SJCRH30 (cell line): ENCODE measurements at regions not wholly inside any gene's neighbourhood (a gene's known extent, or its start where the extent isn't known, plus 50 kb on each side); places are given as distances from the start of the nearest gene placed in this dataset.

Experiments
- DNase-seq, 2 experiments: peaks; one replicate each; pipeline ENCODE4 v3.0.0-alpha.2; 2015 to 2020
- H3K27ac ChIP-seq: fragments of 250-450 bp; sonication (Bioruptor Pico); 2 replicates; pipeline ENCODE4 v1.5.1; 2020; ENCODE audit warnings: mild to moderate bottlenecking, moderate library complexity
- H3K27me3 ChIP-seq: fragments of 250-450 bp; sonication (Bioruptor Pico); 2 replicates; pipeline ENCODE4 v1.5.1; 2020; ENCODE audit warnings: mild to moderate bottlenecking, moderate library complexity
- H3K36me3 ChIP-seq: fragments of 250-450 bp; sonication (Bioruptor Pico); 2 replicates; pipeline ENCODE4 v1.5.1; 2020; ENCODE audit warnings: mild to moderate bottlenecking, moderate library complexity
- H3K4me1 ChIP-seq: fragments of 250-450 bp; sonication (Bioruptor Pico); 2 replicates; pipeline ENCODE4 v1.5.1; 2020; ENCODE audit warnings: mild to moderate bottlenecking, moderate library complexity
- H3K4me3 ChIP-seq: fragments of 250-450 bp; sonication (Bioruptor Pico); 2 replicates; pipeline ENCODE4 v1.5.1; 2020; ENCODE audit warnings: mild to moderate bottlenecking, moderate library complexity
- H3K9me3 ChIP-seq: fragments of 250-450 bp; sonication (Bioruptor Pico); replicated peaks from 2 replicates; pipeline ENCODE4 v1.5.1; 2020; ENCODE audit warnings: mild to moderate bottlenecking, moderate library complexity

DNA sequence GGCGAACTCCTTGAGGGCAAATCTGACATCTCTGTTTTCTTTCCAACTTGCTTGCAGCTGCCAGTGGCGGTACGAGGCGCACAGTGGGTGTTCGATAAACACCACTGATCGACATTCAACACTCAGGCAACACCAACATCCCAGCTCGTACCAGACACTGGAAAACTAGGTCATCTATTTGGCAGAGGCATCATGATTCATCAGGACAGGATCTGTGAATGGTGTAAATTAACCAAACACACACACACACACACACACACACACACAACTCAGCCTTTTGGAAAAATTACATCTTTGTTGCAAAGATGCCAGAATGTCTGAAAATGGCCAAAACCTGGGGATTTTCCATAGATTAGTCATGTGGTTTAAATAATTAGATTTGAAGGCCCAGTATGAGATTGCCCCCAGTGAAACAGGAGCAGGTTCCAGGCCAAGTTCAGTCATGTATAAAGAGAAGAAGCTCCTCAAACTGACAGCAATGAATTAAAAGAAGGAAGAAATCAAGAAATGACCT, 150.5 kb upstream of the NCKAP5 start:
- H3K27ac ChIP-seq, result no peak overlapping the region

DNA sequence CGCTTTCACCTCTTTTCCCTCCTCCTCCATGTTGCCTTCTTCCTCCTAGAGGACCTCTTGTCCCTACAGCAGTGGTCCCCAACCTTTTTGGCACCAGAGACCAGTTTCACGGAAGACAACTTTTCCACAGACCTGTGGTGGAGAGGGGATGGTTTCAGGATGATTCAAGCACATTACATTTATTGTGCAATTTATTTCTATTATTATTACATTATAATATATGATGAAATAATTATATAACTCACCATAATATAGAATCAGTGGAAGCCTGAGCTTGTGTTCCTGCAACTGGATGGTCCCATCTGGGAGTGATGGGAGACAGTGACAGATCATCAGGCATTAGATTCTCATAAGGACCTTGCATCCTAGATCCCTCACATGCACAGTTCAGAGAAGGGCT, 152.2 kb upstream of the NCKAP5 start:
- no peaks in the 10 kb centered on the region for H3K4me1 ChIP-seq
- H3K27me3 ChIP-seq, result no peaks in the 10 kb centered on the region
- no peaks in the 10 kb centered on the region for H3K36me3 ChIP-seq
- H3K27ac ChIP-seq, result no peak overlapping the region
- no peaks in the 10 kb centered on the region for H3K9me3 ChIP-seq
- H3K4me3 ChIP-seq, result no peak overlapping the region
- DNase-seq, result no peak

More for the DNA sequence above, 150.5 kb upstream of the NCKAP5 start:
- Histone ChIP-seq H3K4me1 (no peaks in the 10 kb centered on the region), H3K4me3 (no peak overlapping the region), H3K9me3 (no peaks in the 10 kb centered on the region), H3K27me3 (no peaks in the 10 kb centered on the region), H3K36me3 (no peaks in the 10 kb centered on the region)
- no peak for DNase-seq

DNA sequence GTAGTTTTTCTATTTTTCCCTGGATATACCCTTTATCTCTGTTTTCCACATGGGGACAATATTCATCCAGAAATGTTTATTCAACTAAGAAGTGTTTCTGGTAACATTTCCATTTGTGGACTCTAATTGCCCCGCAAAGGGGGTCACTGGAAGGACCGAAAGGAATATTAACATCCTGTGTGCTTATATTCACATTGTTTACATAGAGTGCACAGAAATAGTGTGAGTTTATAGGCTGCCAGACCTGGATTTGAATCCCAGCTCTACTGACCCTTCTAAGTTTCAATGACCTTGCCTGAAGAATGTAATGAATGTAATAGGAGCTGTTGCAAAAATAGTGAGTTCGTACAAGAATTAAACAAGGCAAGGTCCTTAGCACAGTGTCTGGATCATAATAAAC, 152.9 kb upstream of the NCKAP5 start:
- no peak overlapping the region for H3K27ac ChIP-seq
- no peaks in the 10 kb centered on the region for H3K36me3 ChIP-seq
- no peaks in the 10 kb centered on the region for H3K27me3 ChIP-seq
- H3K9me3 ChIP-seq, result no peaks in the 10 kb centered on the region
- DNase-seq, result no peak
- no peak overlapping the region for H3K4me3 ChIP-seq
- no peaks in the 10 kb centered on the region for H3K4me1 ChIP-seq

DNA sequence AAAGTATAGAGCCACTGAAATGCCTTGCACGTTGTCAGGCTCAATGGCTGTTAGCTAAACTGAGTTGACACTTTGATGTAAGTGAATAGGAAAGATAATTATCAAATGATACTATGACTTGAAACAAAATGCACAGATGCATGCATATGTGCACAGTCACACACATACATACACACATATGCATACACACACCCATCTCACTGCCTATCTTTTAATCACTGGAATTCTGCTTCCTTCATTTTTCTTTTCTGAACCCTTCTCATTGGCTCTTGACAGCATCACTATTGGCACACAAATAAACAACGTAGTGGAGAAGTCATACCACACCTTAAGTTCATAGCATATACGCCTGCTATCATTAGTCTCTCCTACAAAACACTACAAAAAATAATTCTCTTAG, 154.9 kb upstream of the NCKAP5 start:
- no peaks in the 10 kb centered on the region for H3K4me1 ChIP-seq
- H3K4me3 ChIP-seq, result no peak overlapping the region
- H3K27me3 ChIP-seq, result no peaks in the 10 kb centered on the region
- no peaks in the 10 kb centered on the region for H3K9me3 ChIP-seq
- no peaks in the 10 kb centered on the region for H3K36me3 ChIP-seq
- no peak overlapping the region for H3K27ac ChIP-seq
- DNase-seq, result no peak

DNA sequence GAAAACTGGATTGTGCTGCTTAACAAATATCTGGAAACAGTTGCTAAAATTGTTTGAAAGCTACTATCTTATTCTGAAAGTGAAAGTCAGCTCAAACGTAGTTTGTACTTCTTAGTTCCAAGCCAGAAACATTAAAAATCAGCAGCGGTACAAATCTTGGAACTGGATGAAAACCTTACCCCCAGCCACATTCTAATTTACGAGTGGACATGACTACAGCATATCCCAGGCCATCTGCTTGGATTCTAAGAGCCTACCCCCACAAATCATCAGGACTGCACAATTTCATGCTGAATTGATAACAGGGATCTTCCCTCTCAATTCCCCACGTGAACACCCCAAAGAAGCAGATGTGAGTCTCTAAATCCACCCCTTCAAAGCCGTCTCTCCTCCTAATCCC, 158.7 kb upstream of the NCKAP5 start:
- Histone ChIP-seq H3K27me3 (no peaks in the 10 kb centered on the region), H3K27ac (no peak overlapping the region), H3K4me3 (no peak overlapping the region), H3K4me1 (no peaks in the 10 kb centered on the region), H3K36me3 (no peaks in the 10 kb centered on the region), H3K9me3 (no peaks in the 10 kb centered on the region)
- DNase-seq, result no peak

DNA sequence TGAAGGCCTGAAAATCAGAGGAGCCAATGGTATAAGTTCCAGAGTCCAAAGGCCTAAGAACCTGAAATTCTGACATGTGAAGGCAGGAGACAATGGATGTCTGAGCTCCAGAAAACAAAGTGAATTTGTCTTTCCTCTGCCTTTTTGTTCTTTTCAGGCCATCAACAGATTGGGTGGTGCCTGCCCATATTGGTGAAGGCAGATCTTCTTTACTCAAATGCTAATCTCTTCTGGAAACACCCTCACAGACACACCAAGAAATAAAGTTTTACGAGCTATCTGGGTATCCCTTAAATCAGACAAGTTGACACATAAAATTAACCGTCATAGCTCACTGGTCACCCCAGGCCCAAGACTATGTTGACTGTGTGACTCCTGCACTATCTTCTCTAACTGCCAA, 163.8 kb upstream of the NCKAP5 start:
- Histone ChIP-seq H3K9me3 (no peaks in the 10 kb centered on the region), H3K27me3 (no peaks in the 10 kb centered on the region), H3K27ac (no peak overlapping the region), H3K4me1 (no peaks in the 10 kb centered on the region), H3K36me3 (no peaks in the 10 kb centered on the region), H3K4me3 (no peak overlapping the region)
- no peak for DNase-seq

DNA sequence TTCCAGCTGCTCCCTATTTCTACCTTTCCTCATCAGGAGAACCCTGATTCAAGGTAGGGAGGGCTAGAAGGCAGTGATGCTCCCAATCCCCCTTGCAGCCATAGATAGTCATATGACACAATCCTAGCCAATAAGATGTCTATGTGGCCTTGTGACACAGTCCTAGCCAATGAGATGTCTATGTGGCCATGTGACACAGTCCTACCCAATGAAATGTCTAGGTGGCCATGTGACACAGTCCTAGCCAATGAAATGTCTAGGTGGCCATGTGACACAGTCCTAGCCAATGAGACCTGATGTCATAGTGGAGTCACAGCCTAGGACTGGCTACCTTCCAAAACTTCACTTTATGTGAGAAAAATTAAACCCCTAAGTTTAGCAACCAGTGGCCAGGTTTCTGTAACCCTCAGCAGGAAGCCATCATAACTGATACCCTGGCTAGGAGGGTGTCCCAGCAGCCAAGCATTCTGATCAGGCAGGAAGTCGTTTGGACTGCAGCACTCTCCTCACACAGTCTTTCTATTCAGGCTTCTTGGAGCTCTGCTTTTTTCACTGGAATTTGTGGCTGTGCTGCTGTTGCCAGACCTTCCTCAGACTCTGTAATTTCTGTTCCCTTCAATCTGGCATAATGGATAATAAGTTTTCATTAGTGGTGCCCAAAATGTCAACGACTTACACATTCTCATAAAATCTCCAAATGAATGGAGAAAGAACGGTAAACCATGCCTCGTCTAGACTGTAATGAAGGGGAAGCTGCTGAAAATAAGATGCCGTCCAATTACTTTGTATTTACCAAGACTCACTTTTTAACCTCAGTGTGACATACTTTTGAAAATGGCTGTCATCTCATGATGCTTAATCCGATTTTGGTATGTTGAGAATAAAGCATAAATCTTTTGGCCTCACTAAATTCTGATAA, 165.0 kb upstream of the NCKAP5 start:
- H3K4me3 ChIP-seq, result no peak overlapping the region
- H3K4me1 ChIP-seq, result no peaks in the 10 kb centered on the region
- H3K9me3 ChIP-seq, result no peaks in the 10 kb centered on the region
- no peak for DNase-seq
- no peak overlapping the region for H3K27ac ChIP-seq
- H3K27me3 ChIP-seq, result no peaks in the 10 kb centered on the region
- no peaks in the 10 kb centered on the region for H3K36me3 ChIP-seq

DNA sequence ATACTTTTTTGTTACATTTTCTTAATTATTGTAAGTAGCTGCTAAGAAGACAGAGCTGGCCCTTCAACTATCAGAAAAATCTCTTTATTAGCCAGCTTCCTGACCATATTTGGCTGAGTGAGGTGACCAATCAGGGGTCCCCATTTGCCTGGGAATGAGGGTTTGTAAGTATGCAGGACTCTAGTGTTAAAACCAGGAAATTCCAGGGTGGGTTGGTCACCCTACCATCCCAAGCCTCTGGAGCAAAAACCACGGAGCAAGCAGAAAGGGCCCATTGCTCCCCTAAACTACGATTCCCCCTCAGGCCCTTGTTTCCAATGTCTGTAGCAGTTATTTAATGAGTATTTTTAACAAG, 165.6 kb upstream of the NCKAP5 start:
- no peaks in the 10 kb centered on the region for H3K27me3 ChIP-seq
- H3K4me1 ChIP-seq, result no peaks in the 10 kb centered on the region
- H3K4me3 ChIP-seq, result no peak overlapping the region
- DNase-seq, result no peak
- no peak overlapping the region for H3K27ac ChIP-seq
- H3K9me3 ChIP-seq, result no peaks in the 10 kb centered on the region
- H3K36me3 ChIP-seq, result no peaks in the 10 kb centered on the region

DNA sequence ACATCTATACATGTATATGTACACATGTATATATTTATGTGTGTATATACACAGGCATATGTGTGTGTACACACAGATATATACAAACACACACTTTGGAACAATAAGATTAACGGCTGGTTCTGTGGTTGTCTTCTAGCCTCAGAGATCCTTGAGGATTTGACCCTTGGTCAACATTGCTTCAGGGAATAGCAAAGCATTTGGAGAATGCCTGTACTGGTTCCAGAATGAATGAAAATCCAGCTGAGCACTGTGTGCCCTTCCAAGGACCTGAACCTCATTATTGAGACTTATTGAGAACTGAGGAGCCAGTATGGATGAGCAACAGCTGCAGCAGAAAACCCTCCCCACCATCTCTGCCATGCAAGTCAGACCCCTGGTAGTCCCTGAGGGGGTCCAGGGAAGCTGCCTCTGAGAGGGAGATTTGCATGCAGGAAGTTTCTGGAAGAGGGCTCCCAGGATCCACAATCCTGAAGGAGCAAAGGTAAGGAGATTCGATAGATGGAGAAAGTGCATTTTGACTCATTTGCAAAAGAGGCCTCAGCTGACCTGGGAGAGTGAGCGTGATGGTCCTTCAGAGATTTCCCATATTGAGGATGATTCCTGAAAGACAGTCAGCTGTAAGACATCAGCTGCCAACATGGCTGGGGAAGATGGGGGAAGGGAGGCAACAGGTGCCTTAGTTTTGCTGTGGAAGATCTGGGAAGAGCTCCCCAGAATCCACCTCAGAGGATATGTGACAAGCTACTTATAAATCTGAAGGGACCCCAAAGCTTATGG, 166.6 kb upstream of the NCKAP5 start:
- H3K4me1 ChIP-seq, result no peaks in the 10 kb centered on the region
- H3K4me3 ChIP-seq, result no peak overlapping the region
- no peak overlapping the region for H3K27ac ChIP-seq
- H3K9me3 ChIP-seq, result no peaks in the 10 kb centered on the region
- no peaks in the 10 kb centered on the region for H3K36me3 ChIP-seq
- DNase-seq, result no peak
- no peaks in the 10 kb centered on the region for H3K27me3 ChIP-seq

DNA sequence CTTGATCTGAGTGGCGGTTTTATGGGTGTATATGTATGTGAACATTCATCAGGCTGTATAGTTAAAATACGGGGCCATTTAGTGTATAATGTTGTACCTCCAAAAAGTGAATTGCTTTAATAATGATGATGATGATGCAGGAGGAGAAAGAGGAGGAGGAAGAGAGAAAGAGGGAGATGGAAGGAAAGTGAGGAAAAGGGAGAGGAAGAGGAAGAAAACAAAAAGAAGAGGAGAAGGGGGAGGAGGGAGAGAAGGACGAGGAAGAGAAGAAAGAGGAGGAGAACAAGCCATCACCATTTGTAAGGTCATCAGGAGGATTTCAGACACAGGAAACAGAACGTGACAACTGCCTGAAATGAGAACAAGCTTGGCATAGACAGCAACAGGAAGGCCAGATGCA, 168.4 kb upstream of the NCKAP5 start:
- Histone ChIP-seq H3K27me3 (no peaks in the 10 kb centered on the region), H3K4me1 (no peaks in the 10 kb centered on the region), H3K36me3 (no peaks in the 10 kb centered on the region), H3K4me3 (no peak overlapping the region), H3K9me3 (no peaks in the 10 kb centered on the region), H3K27ac (no peak overlapping the region)
- no peak for DNase-seq

DNA sequence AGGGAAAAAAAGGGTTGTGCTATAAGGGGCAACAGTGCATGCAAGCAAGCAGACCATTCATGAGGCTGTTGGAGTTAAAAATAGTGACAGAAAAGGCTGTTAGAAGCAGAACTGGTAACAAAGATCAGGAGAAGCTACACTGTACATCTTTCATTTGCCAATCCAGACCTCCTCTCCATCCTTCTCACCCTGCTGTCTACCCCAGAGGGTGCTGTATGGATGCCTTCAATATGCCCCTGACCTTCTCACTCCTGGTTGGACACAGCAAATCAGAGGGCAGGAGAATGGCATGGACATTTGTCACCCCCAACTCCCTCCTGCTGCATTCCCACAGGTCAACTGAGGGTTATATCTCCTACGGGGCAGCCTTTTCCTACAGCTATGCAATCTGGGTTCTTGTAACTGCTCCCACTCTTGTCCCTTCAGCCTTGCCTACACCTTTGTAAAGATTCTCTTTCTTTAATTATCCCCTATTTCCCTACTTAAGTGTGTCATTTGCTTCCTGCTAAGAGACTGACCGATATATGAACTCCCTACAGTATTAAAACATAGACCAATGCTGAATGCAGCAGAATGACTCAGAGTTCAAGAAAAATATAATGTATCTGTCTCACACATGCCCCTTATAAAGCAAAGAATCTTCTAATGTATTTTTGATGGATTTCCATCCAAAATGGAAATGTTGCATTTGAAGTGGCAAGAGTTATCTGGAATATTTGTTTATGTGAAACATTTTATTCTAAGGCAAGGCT, 169.2 kb upstream of the NCKAP5 start:
- Histone ChIP-seq H3K27ac (no peak overlapping the region), H3K27me3 (no peaks in the 10 kb centered on the region), H3K36me3 (no peaks in the 10 kb centered on the region), H3K4me1 (no peaks in the 10 kb centered on the region), H3K9me3 (no peaks in the 10 kb centered on the region), H3K4me3 (no peak overlapping the region)
- no peak for DNase-seq

DNA sequence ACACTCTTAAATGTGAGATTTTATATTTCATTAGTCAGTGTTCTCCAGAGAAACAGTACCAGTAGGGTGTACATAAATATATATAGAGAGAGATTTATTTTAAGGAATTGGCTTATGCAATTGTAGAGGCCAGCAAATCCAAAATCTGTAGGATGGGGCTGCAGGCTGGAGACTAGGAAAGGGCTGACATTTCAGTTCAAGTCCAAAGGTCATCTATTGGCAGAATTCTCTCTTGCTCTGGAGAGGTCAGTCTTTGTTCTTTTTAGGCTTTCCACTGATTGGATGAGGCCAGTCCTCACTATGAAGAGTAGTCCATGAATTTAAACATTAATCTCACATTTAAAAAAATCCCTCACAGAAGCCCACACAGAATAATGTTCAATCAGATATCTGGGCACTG, 170.8 kb upstream of the NCKAP5 start:
- no peak overlapping the region for H3K4me3 ChIP-seq
- H3K9me3 ChIP-seq, result no peaks in the 10 kb centered on the region
- H3K4me1 ChIP-seq, result no peaks in the 10 kb centered on the region
- no peak overlapping the region for H3K27ac ChIP-seq
- H3K36me3 ChIP-seq, result no peaks in the 10 kb centered on the region
- no peak for DNase-seq
- no peaks in the 10 kb centered on the region for H3K27me3 ChIP-seq

DNA sequence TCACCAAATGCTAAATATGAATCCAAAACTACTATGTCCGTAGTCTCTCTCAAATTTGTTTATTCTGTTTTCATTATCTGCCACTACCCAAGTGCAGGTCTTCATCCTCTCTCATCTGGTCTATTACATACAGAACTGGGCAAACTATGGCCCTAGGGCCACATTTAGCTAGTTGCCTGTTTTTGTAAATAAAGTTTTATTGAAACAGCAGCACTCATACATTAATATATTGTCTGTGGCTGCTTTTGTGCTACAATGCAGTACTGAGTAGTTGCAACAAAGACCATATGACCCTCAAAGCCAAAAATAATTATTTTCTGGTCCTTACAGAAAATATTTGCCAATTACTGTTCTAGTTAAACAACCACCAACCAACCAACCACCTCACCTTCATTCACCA, 172.2 kb upstream of the NCKAP5 start:
- no peaks in the 10 kb centered on the region for H3K9me3 ChIP-seq
- no peak for DNase-seq
- no peaks in the 10 kb centered on the region for H3K36me3 ChIP-seq

DNA sequence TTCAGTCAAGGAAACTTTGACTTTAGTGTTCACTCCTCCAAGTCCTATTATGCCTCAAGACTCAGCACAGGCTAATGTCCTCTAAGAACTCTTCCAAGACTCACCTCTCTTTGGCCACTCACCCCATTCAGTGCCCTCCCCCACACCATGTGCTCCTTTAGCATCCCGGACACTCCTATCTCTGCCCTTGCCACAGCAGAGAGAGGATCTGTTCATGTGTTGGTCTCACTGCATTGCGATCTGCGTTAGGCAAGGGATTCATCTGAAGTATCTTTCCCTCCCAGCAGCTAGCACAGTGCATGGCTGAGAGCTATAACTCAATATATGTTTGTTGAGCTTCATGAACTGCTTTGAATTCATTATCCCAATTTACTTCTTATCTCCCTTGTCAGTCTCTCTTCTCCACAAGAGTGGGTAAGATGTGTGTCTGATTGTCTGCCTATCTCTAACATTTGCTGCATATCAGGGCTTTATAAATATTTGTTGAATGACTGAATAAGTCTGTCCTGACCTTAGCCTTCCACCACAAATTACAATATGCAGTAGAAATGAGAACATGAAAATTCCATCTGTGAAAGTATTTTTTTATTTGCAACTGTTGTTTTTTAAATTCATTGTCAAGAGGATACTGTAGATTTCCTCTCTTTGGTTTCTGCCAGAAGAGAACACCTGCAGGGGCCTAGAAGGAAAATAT, 179.9 kb upstream of the NCKAP5 start:
- DNase-seq, result no peak
- Histone ChIP-seq H3K9me3 (no peaks in the 10 kb centered on the region), H3K27ac (no peak overlapping the region)

More for the DNA sequence above, 172.2 kb upstream of the NCKAP5 start:
- H3K4me3 ChIP-seq, result no peak overlapping the region
- H3K27ac ChIP-seq, result no peak overlapping the region
- no peaks in the 10 kb centered on the region for H3K27me3 ChIP-seq
- H3K4me1 ChIP-seq, result no peaks in the 10 kb centered on the region

More for the DNA sequence above, 179.9 kb upstream of the NCKAP5 start:
- H3K27me3 ChIP-seq, result no peaks in the 10 kb centered on the region
- no peak overlapping the region for H3K4me3 ChIP-seq
- no peaks in the 10 kb centered on the region for H3K36me3 ChIP-seq
- H3K4me1 ChIP-seq, result no peaks in the 10 kb centered on the region
